Cerebellar cortex (tissue), 1 donor: ENCODE measurements at regions not wholly inside any gene's neighbourhood (a gene's known extent, or its start where the extent isn't known, plus 50 kb on each side); places are given as distances from the start of the nearest gene placed in this dataset.

ENCODE experiments used
- DNase-seq: peaks from one replicate; pipeline ENCODE4 v3.0.0-alpha.2; 2015; ENCODE audit warnings: low spot score

DNA sequence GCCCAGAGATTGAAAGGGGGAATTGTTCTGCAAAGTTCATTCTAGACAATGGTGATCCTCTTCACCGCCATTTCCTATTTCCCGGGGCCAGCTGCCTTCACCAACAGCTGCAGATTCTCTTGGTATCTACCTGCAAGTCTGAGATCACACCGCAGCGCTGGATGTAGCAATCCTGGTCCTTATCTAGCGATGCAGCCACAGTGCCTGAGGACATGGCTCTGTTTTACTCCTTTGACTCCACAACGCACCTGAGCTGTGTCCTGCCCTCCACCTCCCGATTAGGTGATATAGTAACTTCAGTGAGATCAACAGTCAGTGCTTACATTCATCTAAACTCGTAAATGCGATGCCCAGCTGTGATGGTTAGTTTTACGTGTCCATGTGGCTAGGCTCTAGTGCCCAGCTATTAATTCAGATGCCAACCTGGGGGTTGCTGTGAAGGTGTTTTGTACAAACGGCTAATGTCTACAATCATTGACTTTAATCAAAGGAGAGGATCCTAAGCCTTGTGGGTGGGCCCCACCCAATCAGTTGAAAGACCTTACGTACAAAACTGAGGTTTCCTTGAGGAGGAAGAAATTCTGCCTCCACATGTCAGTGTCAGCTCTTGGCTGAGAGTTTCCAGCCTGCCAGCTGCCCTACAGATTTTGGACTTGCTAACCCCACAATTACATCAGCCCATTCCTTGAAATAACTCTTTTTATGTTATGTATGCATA lies 189.8 kb downstream of the SH3BP4 start:
- DNase-seq: no peak

GRCh38 chr2:235142601-235143000 lies 190.8 kb downstream of the SH3BP4 start:
- DNase-seq: no peak

- no peak for DNase-seq
These were observed 192.0 kb downstream of the SH3BP4 start for GRCh38 chr2:235143789-235144188.

DNA sequence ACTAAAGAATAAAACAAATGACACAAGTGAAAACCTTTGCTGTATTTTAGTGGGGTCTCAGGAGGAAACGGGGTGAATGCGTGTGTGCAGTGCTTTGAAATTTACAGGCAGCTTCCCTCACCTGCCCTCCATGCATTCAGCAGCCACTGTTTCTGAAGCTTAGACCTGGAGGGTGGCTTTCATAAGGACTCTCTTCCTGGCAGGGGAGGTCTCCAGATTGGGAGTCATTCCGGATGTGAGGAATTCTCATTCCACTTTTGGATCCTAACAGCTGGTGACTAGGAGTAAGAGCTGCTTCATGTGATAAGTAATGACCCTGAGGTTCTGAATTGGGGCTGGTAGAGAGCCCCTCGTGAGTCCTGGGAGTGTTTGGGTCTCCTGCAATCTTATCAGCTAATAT lies 192.5 kb downstream of the SH3BP4 start:
- no peak for DNase-seq

DNA sequence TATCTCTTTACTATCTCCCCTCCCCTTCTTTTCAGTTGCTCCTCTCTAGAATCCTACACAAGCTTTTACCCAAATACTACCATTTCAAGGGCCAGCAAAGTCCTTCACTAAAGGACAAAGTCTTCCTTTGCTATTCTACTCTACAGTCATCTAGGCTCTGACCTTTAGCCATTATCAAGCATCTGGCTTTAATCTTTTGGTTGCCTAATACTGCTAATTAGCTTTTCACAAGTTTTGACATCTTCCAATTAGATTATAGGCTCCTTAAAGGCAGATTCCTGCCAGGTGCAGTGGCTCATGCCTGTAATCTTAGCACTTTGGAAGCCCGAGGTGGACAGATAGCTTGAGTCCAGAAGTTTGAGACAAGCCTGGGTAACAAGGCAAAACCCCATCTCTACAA lies 194.4 kb downstream of the SH3BP4 start:
- no peak for DNase-seq

GRCh38 chr2:235146871-235147565 lies 195.2 kb downstream of the SH3BP4 start:
- DNase-seq: no peak

- DNase-seq: no peak
These were observed 196.7 kb downstream of the SH3BP4 start for GRCh38 chr2:235148201-235149170.

DNA sequence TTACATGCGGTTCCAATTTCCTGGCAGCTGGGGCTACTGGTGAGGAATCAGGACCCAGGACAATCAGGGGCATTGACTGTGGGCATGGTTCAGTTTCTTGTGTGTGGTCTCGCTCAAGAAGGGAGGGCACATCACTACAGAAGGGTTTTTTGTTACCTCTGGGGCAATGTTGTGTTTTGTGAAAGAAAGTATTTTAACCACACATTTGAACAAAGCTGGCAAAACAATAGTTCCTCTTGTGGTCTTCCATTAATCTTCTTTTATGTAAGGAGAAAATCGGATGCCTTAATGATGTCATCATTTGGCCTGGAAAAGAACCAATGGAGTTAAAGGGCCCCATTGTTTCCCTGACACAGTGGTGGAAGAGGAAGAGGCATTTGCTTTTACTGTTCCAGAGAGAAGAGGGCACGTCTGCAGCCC lies 197.4 kb downstream of the SH3BP4 start:
- no peak for DNase-seq

- no peak for DNase-seq
These were observed 197.9 kb downstream of the SH3BP4 start for GRCh38 chr2:235149736-235150135.

- no peak for DNase-seq
These were observed 199.3 kb downstream of the SH3BP4 start for GRCh38 chr2:235151152-235151551.

- DNase-seq: no peak
These were observed 203.3 kb downstream of the SH3BP4 start for GRCh38 chr2:235155163-235155562.

DNA sequence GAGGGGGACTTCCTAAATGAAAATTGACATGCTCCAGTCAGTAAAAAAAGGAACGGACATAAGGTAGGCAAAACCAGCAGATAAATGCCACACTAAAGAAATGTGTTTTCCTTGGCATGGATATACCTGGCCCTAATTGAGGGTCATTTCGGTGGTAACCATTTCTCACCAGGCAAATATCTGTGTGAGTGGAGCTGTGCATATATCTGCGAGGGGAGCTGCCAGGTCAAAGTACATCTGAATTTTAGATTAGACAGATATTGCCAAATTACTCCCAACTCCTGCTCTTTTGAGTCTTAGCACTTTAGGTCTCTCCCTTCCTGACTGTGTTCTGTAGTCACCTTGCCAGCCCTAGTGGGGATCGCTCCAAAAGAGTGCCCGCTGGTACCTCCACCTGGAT lies 204.2 kb downstream of the SH3BP4 start:
- DNase-seq: no peak

GRCh38 chr2:235157746-235158482 lies 206.1 kb downstream of the SH3BP4 start:
- no peak for DNase-seq

DNA sequence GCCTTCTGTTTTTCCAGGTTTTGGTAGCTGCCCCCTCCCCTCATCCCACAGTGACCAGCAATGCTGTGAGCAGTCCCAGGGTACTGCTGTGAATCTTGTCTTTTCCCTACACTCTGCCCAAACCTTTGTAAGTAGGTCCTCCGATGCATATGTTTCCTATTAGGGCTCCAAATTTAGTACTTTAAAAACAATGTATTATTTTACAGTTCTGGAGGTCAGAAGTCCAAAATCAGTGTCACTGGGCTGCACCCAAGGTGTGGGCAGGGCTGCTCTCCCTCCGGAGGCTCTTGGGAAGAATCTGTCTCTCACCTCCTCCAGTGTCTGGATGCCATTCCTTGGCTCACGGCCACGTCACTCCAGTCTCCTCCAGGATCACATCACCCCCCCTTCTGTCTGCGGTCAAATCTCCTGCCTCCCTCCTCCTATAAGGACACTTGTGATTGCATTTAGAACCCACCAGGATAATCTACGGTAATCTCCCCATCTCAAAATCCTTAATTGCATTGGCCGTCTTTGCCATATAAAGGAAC lies 208.5 kb downstream of the SH3BP4 start:
- DNase-seq: no peak

- no peak for DNase-seq
These were observed 209.7 kb downstream of the SH3BP4 start for GRCh38 chr2:235161565-235161964.

GRCh38 chr2:235162082-235162836 lies 210.4 kb downstream of the SH3BP4 start:
- no peak for DNase-seq

DNA sequence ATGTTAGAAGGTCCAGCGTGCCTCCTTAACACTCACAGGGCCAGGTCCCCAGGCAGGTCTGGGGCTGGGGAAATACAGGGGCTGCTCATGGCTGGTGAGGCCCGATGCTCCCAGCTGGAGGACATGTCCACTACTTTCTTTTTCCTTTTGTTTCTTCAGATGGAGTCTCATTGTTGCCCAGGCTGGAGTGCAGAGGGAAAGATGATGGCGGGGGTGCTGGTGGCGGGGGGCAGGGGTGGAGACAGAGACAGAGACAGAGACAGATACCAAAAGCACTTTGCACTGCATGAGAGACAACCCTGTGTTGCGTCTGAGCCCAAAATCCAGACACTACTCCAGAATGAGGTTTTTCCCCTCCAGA lies 211.0 kb downstream of the SH3BP4 start:
- DNase-seq: no peak

DNA sequence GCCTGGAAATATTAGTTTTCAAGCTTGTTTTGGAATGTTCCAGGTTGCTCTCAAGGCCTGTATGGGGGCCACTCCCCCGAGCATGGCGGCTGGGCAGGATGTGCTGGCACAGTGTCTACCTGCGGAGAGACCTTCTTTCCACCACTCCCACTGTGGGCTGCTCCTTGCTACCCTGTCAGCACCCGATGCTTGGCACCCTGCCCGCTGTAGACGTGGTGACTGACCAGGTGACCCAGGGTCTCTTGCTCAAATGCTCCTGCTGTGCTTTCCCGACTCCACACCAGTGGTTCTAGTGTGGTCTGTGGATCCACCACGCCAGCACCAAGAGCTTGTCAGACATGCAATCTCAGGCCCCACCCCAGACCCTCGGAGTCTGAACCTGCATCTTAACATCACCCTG lies 213.3 kb downstream of the SH3BP4 start:
- DNase-seq: no peak

GRCh38 chr2:235165631-235166030 lies 213.8 kb downstream of the SH3BP4 start:
- DNase-seq: no peak

GRCh38 chr2:235168174-235168979 lies 216.6 kb downstream of the SH3BP4 start:
- no peak for DNase-seq
